ENCODE measurements at regions not wholly inside any gene's neighbourhood (a gene's known extent, or its start where the extent isn't known, plus 50 kb on each side); places are given as distances from the start of the nearest gene placed in this dataset.

DNA sequence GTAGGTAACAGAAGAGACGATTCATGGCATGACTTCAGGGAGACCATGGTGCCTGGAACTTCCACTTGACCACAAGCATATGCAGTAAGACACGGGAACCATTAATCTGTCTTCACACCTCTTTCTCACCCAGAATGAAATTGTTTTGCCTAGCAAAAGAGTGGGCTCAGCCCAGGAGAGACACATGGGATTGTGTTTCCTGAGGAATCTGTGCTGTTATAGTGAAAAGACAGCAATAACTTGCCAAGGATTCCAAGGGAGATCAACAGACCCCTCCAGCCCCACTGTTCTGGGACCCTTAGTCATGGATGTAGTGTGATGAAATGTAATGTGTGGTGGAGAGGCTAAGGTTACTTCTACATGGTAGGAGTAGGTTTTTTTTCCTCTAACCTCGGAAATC is 192.5 kb upstream of the NPVF start:
- DNase-seq = no peak
- intact Hi-C loops (cut with DNase I) = no loop called here
- no peaks in the 10 kb centered on the region for H3K4me1 ChIP-seq (replicated peaks in 1 of 2)
- WGBS, 4 donors = 64 to 82% (median 69%) methylated on average over 3 of the region's 3 CpGs
- no peak overlapping the region for H3K4me3 ChIP-seq
- no peaks in the 10 kb centered on the region for H3K9me3 ChIP-seq (replicated peaks in 1 of 3)
- no peak for TF ChIP-seq POLR2A (IDR thresholded peaks at IDR 0.05)
- H3K36me3 ChIP-seq (replicated peaks in 1 of 2) = no peaks in the 10 kb centered on the region
- no peak overlapping the region for H3K27ac ChIP-seq
- no peaks in the 10 kb centered on the region for H3K27me3 ChIP-seq

GRCh38 chr7:25424113-25424512 is 195.8 kb upstream of the NPVF start:
- TF ChIP-seq POLR2A (IDR thresholded peaks at IDR 0.05) = no peak
- TF ChIP-seq CTCF (IDR thresholded peaks at IDR 0.05) = no peak
- H3K4me3 ChIP-seq = no peak overlapping the region
- intact Hi-C loops (cut with DNase I) = no loop called here
- no peaks in the 10 kb centered on the region for H3K9me3 ChIP-seq (replicated peaks in 1 of 3)
- no peak for DNase-seq
- H3K27me3 ChIP-seq = no peaks in the 10 kb centered on the region
- H3K27ac ChIP-seq = no peak overlapping the region
- H3K4me1 ChIP-seq (replicated peaks in 1 of 2) = peaks cover 0 to 2% of the 10 kb centered on the region in 2 donors
- H3K36me3 ChIP-seq (replicated peaks in 1 of 2) = no peaks in the 10 kb centered on the region
- 79 to 83% (median 82%) methylated on average over 2 of the region's 2 CpGs for WGBS, 4 donors

DNA sequence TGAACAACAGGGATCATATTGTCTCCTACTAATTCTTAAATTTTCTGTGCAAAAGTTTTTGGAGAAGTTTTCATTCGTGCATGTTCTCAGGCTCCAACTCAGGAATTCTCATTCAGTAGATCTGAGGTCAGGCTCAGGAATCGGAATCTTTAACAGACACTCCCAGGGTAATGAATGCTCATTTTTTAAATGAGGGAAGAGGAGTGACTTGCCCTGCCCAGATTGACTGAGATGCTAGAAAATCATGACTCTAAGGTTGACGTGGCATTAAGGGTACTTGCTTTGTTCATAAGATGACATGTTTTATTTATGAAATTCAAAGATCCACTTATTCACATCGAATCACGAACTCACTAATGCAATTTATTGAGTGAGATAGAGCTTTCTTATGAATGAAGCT is 196.6 kb upstream of the NPVF start:
- TF ChIP-seq POLR2A (IDR thresholded peaks at IDR 0.05) (no peak), CTCF (IDR thresholded peaks at IDR 0.05) (no peak)
- intact Hi-C loops (cut with DNase I) = no loop called here
- H3K27ac ChIP-seq = no peak overlapping the region
- H3K4me1 ChIP-seq (replicated peaks in 1 of 2) = peaks cover 4 to 8% of the 10 kb centered on the region in 2 donors
- H3K4me3 ChIP-seq = no peak overlapping the region
- H3K9me3 ChIP-seq (replicated peaks in 1 of 3) = no peaks in the 10 kb centered on the region
- WGBS, 4 donors = 89 to 96% (median 91%) methylated on average over 5 of the region's 5 CpGs
- H3K36me3 ChIP-seq (replicated peaks in 1 of 2) = no peaks in the 10 kb centered on the region
- no peak for DNase-seq
- H3K27me3 ChIP-seq = no peaks in the 10 kb centered on the region

- 72 to 79% (median 75%) methylated on average over 1 of the region's 1 CpG for WGBS, 4 donors
- H3K36me3 ChIP-seq (replicated peaks in 1 of 2) = no peaks in the 10 kb centered on the region
- peaks cover 13 to 16% of the 10 kb centered on the region in 2 donors for H3K4me1 ChIP-seq (replicated peaks in 1 of 2)
- intact Hi-C loops (cut with DNase I) = no loop called here
- H3K4me3 ChIP-seq = no peak overlapping the region
- no peak for DNase-seq
- H3K27me3 ChIP-seq = no peaks in the 10 kb centered on the region
- no peaks in the 10 kb centered on the region for H3K9me3 ChIP-seq (replicated peaks in 1 of 3)
- H3K27ac ChIP-seq = no peak overlapping the region
- TF ChIP-seq POLR2A (IDR thresholded peaks at IDR 0.05) = no peak
- no peak for TF ChIP-seq CTCF (IDR thresholded peaks at IDR 0.05)
These were observed 199.4 kb upstream of the NPVF start for GRCh38 chr7:25427721-25428120.

GRCh38 chr7:25429731-25430130 is 201.4 kb upstream of the NPVF start:
- Histone ChIP-seq H3K27ac (peak overlapping the region in 4 of 5 donors; percentile 44 to 75 (median 70)), H3K9me3 (replicated peaks in 1 of 3) (no peaks in the 10 kb centered on the region), H3K4me1 (replicated peaks in 1 of 2) (peaks cover 13 to 22% of the 10 kb centered on the region in 2 donors), H3K27me3 (no peaks in the 10 kb centered on the region), H3K4me3 (no peak overlapping the region), H3K36me3 (replicated peaks in 1 of 2) (no peaks in the 10 kb centered on the region)
- intact Hi-C loops (cut with DNase I) = no loop called here
- TF ChIP-seq CTCF (IDR thresholded peaks at IDR 0.05) = no peak
- TF ChIP-seq POLR2A (IDR thresholded peaks at IDR 0.05) = peak in 1 of 2 donors; percentile 22
- peak; percentile 45 to 75 (median 53) for DNase-seq
- WGBS, 4 donors = 32 to 35% (median 34%) methylated on average over 3 of the region's 3 CpGs

Measured in adrenal gland (tissue), 9 donors.